HG03025 (cell line): ENCODE measurements at regions not wholly inside any gene's neighbourhood (a gene's known extent, or its start where the extent isn't known, plus 50 kb on each side); places are given as distances from the start of the nearest gene placed in this dataset.
"Not testable (repeated sequence)": the region's sequence is repeated elsewhere in the genome, so short reads cannot be mapped to it uniquely, and the experiment has no call there.

Source experiments
- ATAC-seq: cut with Tn5 transposase; IDR thresholded peaks from one replicate; pipeline ENCODE4 v1.9.1; 2021; ENCODE audit warnings: mild to moderate bottlenecking, moderate library complexity; ENCODE audit not compliant: unreplicated experiment, low FRiP score

- ATAC-seq, result no peak
Measured at GRCh38 chr1:234853906-234854644, 244.1 kb upstream of the IRF2BP2 start.

- ATAC-seq, result no peak
Measured at GRCh38 chr1:234852659-234853058, 242.7 kb upstream of the IRF2BP2 start.

- ATAC-seq, result peak; percentile 72
Measured at GRCh38 chr1:234851450-234852438, 241.8 kb upstream of the IRF2BP2 start.

- no peak for ATAC-seq
Measured at GRCh38 chr1:234849832-234850231, 239.9 kb upstream of the IRF2BP2 start.

GRCh38 chr1:234848972-234849649, 239.1 kb upstream of the IRF2BP2 start:
- no peak for ATAC-seq

GRCh38 chr1:234846813-234847212, 236.8 kb upstream of the IRF2BP2 start:
- ATAC-seq, result not testable (repeated sequence)

GRCh38 chr1:234845836-234846235, 235.9 kb upstream of the IRF2BP2 start:
- ATAC-seq, result no peak

GRCh38 chr1:234845097-234845660, 235.2 kb upstream of the IRF2BP2 start:
- ATAC-seq, result no peak

- no peak for ATAC-seq
Measured at GRCh38 chr1:234844479-234845031, 234.6 kb upstream of the IRF2BP2 start.

- ATAC-seq, result no peak
Measured at GRCh38 chr1:234843946-234844345, 234.0 kb upstream of the IRF2BP2 start.

GRCh38 chr1:234842726-234843641, 233.0 kb upstream of the IRF2BP2 start:
- peak; percentile 53 for ATAC-seq

GRCh38 chr1:234841710-234842231, 231.8 kb upstream of the IRF2BP2 start:
- ATAC-seq, result no peak

GRCh38 chr1:234841281-234841680, 231.3 kb upstream of the IRF2BP2 start:
- no peak for ATAC-seq

- no peak for ATAC-seq
Measured at GRCh38 chr1:234840843-234841242, 230.9 kb upstream of the IRF2BP2 start.

GRCh38 chr1:234840253-234840652, 230.3 kb upstream of the IRF2BP2 start:
- ATAC-seq, result no peak

- no peak for ATAC-seq
Measured at GRCh38 chr1:234839663-234840062, 229.7 kb upstream of the IRF2BP2 start.

GRCh38 chr1:234838820-234839219, 228.8 kb upstream of the IRF2BP2 start:
- no peak for ATAC-seq

- ATAC-seq, result no peak
Measured at GRCh38 chr1:234838182-234838581, 228.2 kb upstream of the IRF2BP2 start.

GRCh38 chr1:234837713-234838112, 227.7 kb upstream of the IRF2BP2 start:
- no peak for ATAC-seq
